GM23338 (cell line): ENCODE measurements at regions not wholly inside any gene's neighbourhood (a gene's known extent, or its start where the extent isn't known, plus 50 kb on each side); places are given as distances from the start of the nearest gene placed in this dataset.
"Not testable (repeated sequence)": the region's sequence is repeated elsewhere in the genome, so short reads cannot be mapped to it uniquely, and the experiment has no call there.

Experiments
- CREB1 ChIP-seq: fragments of 250-450 bp; sonication (Bioruptor Pico); IDR thresholded peaks from 2 replicates; pipeline ENCODE4 v1.5.0; 2020; ENCODE audit warnings: low read depth, mild to moderate bottlenecking, moderate library complexity
- ETS1 ChIP-seq: IDR thresholded peaks from 2 replicates; pipeline ENCODE4 v1.6.1; 2016; ENCODE audit warnings: antibody characterized with exemption
- EZH2 ChIP-seq: fragments of 200-600 bp; sonication (generic); IDR thresholded peaks from one replicate; pipeline ENCODE4 v1.8.0; 2017; ENCODE audit warnings: antibody characterized with exemption, mild to moderate bottlenecking, low read depth; ENCODE audit not compliant: unreplicated experiment
- EZH2phosphoT487 ChIP-seq: fragments of 200-600 bp; sonication (generic); IDR thresholded peaks from one replicate; pipeline ENCODE4 v1.8.1; 2018; ENCODE audit warnings: antibody characterized with exemption; ENCODE audit not compliant: unreplicated experiment
- JUNB ChIP-seq: IDR thresholded peaks from one replicate; pipeline ENCODE4 v1.6.1; 2016; ENCODE audit warnings: antibody characterized with exemption; ENCODE audit not compliant: unreplicated experiment
- POLR2AphosphoS5 ChIP-seq: IDR thresholded peaks from 2 replicates; pipeline ENCODE4 v1.6.1; 2016; ENCODE audit warnings: antibody characterized with exemption, low read depth
- REST ChIP-seq: IDR thresholded peaks from one replicate; pipeline ENCODE4 v1.6.1; 2018; ENCODE audit warnings: antibody characterized with exemption; ENCODE audit not compliant: unreplicated experiment
- STAT1 ChIP-seq: IDR thresholded peaks from one replicate; pipeline ENCODE4 v1.6.1; 2016; ENCODE audit warnings: antibody characterized with exemption; ENCODE audit not compliant: unreplicated experiment
- ZNF114 ChIP-seq: fragments of 250-450 bp; sonication (Bioruptor Pico); IDR thresholded peaks from 2 replicates; pipeline ENCODE4 v1.5.0; 2020; ENCODE audit warnings: mild to moderate bottlenecking, moderate library complexity
- ZNF331 ChIP-seq: fragments of 250-450 bp; sonication (Bioruptor Pico); IDR thresholded peaks from 2 replicates; pipeline ENCODE4 v1.5.0; 2020; ENCODE audit warnings: low read depth, mild to moderate bottlenecking, moderate library complexity
- TF ChIP-seq, protein P1 (sequence below), 2 experiments: fragments of 200-600 bp in 1 of 2; sonication (generic) in 1 of 2; conservative IDR thresholded peaks; 2 replicates each; pipeline versions ENCODE4 v1.5.1 to v1.6.1; 2016 to 2017; ENCODE audit warnings: antibody characterized with exemption in 2 of 2, low read depth in 2 of 2, mild to moderate bottlenecking in 2 of 2, moderate library complexity in 1 of 2

DNA sequence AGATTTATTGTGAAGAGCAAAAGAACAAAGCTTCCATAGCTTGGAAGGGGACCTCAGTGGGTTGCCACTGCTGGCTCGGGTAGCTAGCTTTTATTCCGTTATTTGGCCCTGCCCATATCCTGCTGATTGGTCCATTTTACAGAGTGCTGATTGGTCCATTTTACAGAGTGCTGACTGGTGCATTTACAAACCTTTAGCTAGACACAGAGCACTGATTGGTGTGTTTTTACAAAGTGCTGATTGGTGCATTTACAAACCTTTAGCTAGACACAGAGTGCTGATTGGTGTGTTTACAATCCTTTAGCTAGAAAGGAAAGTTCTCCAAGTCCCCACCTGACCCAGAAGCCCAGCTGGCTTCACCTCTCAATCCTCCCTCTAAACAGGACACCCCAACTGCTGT, 91.6 kb downstream of the EBLN2 start:
- not testable (repeated sequence) for TF ChIP-seq EZH2; EZH2phosphoT487; ETS1; POLR2AphosphoS5; REST; ZNF331; ZNF114 (CRISPR knock-in tag); JUNB; STAT1; CREB1 (CRISPR knock-in tag)
- TF ChIP-seq, protein P1, sequence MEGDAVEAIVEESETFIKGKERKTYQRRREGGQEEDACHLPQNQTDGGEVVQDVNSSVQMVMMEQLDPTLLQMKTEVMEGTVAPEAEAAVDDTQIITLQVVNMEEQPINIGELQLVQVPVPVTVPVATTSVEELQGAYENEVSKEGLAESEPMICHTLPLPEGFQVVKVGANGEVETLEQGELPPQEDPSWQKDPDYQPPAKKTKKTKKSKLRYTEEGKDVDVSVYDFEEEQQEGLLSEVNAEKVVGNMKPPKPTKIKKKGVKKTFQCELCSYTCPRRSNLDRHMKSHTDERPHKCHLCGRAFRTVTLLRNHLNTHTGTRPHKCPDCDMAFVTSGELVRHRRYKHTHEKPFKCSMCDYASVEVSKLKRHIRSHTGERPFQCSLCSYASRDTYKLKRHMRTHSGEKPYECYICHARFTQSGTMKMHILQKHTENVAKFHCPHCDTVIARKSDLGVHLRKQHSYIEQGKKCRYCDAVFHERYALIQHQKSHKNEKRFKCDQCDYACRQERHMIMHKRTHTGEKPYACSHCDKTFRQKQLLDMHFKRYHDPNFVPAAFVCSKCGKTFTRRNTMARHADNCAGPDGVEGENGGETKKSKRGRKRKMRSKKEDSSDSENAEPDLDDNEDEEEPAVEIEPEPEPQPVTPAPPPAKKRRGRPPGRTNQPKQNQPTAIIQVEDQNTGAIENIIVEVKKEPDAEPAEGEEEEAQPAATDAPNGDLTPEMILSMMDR (conservative IDR thresholded peaks at IDR 0.05; ENCODE audit: low read depth in 2 of 2) = not testable (repeated sequence)
